ENCODE measurements at regions not wholly inside any gene's neighbourhood (a gene's known extent, or its start where the extent isn't known, plus 50 kb on each side); places are given as distances from the start of the nearest gene placed in this dataset.

- no peak for TF ChIP-seq CTCF (IDR thresholded peaks at IDR 0.05)
- TF ChIP-seq POLR2A (IDR thresholded peaks at IDR 0.05): no peak
- TF ChIP-seq EP300 (IDR thresholded peaks at IDR 0.05): no peak
- no peak for TF ChIP-seq POLR2AphosphoS5 (IDR thresholded peaks at IDR 0.05)
Measured at GRCh38 chr6:140205795-140206593, 831.5 kb upstream of the CITED2 start.
